GM19351 (cell line): ENCODE measurements at regions not wholly inside any gene's neighbourhood (a gene's known extent, or its start where the extent isn't known, plus 50 kb on each side); places are given as distances from the start of the nearest gene placed in this dataset.
"Not testable (repeated sequence)": the region's sequence is repeated elsewhere in the genome, so short reads cannot be mapped to it uniquely, and the experiment has no call there.

ENCODE experiments used
- ATAC-seq: cut with Tn5 transposase; IDR thresholded peaks from one replicate; pipeline ENCODE4 v1.9.1; 2021; ENCODE audit warnings: mild to moderate bottlenecking, moderate library complexity; ENCODE audit not compliant: unreplicated experiment

- no peak for ATAC-seq
These were observed 362.2 kb upstream of the SNX7 start for GRCh38 chr1:98299313-98299712.

- peak; percentile 72 for ATAC-seq
These were observed 363.2 kb upstream of the SNX7 start for GRCh38 chr1:98298319-98298718.

GRCh38 chr1:98296681-98297080 is 364.8 kb upstream of the SNX7 start:
- ATAC-seq: no peak

GRCh38 chr1:98294127-98294526 is 367.4 kb upstream of the SNX7 start:
- ATAC-seq: no peak

GRCh38 chr1:98292994-98293393 is 368.5 kb upstream of the SNX7 start:
- ATAC-seq: no peak

- ATAC-seq: no peak
These were observed 368.5 kb upstream of the DPYD start for GRCh38 chr1:98289311-98289710.

GRCh38 chr1:98288494-98288893 is 367.7 kb upstream of the DPYD start:
- peak; percentile 46 for ATAC-seq

GRCh38 chr1:98287626-98288025 is 366.8 kb upstream of the DPYD start:
- no peak for ATAC-seq

- ATAC-seq: no peak
These were observed 365.8 kb upstream of the DPYD start for GRCh38 chr1:98286656-98287055.

- not testable (repeated sequence) for ATAC-seq
These were observed 364.5 kb upstream of the DPYD start for GRCh38 chr1:98285286-98285685.

GRCh38 chr1:98280049-98280448 is 359.2 kb upstream of the DPYD start:
- no peak for ATAC-seq

- no peak for ATAC-seq
These were observed 357.2 kb upstream of the DPYD start for GRCh38 chr1:98278055-98278454.

GRCh38 chr1:98277118-98277517 is 356.3 kb upstream of the DPYD start:
- no peak for ATAC-seq

GRCh38 chr1:98276514-98276913 is 355.7 kb upstream of the DPYD start:
- ATAC-seq: no peak

- no peak for ATAC-seq
These were observed 347.5 kb upstream of the DPYD start for GRCh38 chr1:98268316-98268715.

- no peak for ATAC-seq
These were observed 346.6 kb upstream of the DPYD start for GRCh38 chr1:98267423-98267822.

GRCh38 chr1:98264727-98265126 is 343.9 kb upstream of the DPYD start:
- no peak for ATAC-seq

- no peak for ATAC-seq
These were observed 340.0 kb upstream of the DPYD start for GRCh38 chr1:98260839-98261238.

GRCh38 chr1:98260412-98260811 is 339.6 kb upstream of the DPYD start:
- ATAC-seq: no peak

GRCh38 chr1:98256700-98257099 is 335.9 kb upstream of the DPYD start:
- ATAC-seq: no peak

- no peak for ATAC-seq
These were observed 332.3 kb upstream of the DPYD start for GRCh38 chr1:98253145-98253544.

GRCh38 chr1:98251497-98251896 is 330.7 kb upstream of the DPYD start:
- ATAC-seq: no peak

- ATAC-seq: no peak
These were observed 311.8 kb upstream of the DPYD start for GRCh38 chr1:98232678-98233077.

GRCh38 chr1:98222706-98223105 is 301.9 kb upstream of the DPYD start:
- ATAC-seq: no peak
